ENCODE measurements at regions not wholly inside any gene's neighbourhood (a gene's known extent, or its start where the extent isn't known, plus 50 kb on each side); places are given as distances from the start of the nearest gene placed in this dataset.

GRCh38 chr12:114933428-114934160 is 249.6 kb upstream of the TBX3 start:
- no peak for DNase-seq (ENCODE audit: low spot score)
- TF ChIP-seq CTCF (IDR thresholded peaks at IDR 0.05; ENCODE audit: unreplicated experiment) = no peak
- H3K27ac Mint-ChIP-seq (ENCODE audit: unreplicated experiment) = no peak overlapping the region
- H3K27me3 Mint-ChIP-seq (ENCODE audit: unreplicated experiment) = peaks cover 2% of the 10 kb centered on the region
- no peaks in the 10 kb centered on the region for H3K36me3 Mint-ChIP-seq (ENCODE audit: low read depth, unreplicated experiment)
- H3K4me3 Mint-ChIP-seq (ENCODE audit: unreplicated experiment) = no peak overlapping the region
- no peaks in the 10 kb centered on the region for H3K9me3 Mint-ChIP-seq (ENCODE audit: unreplicated experiment)
- no peaks in the 10 kb centered on the region for H3K4me1 Mint-ChIP-seq (ENCODE audit: unreplicated experiment)

- Mint-ChIP-seq H3K36me3 (ENCODE audit: low read depth, unreplicated experiment) (no peaks in the 10 kb centered on the region), H3K4me3 (ENCODE audit: unreplicated experiment) (no peak overlapping the region), H3K9me3 (ENCODE audit: unreplicated experiment) (no peaks in the 10 kb centered on the region), H3K27me3 (ENCODE audit: unreplicated experiment) (no peaks in the 10 kb centered on the region), H3K27ac (ENCODE audit: unreplicated experiment) (no peak overlapping the region), H3K4me1 (ENCODE audit: unreplicated experiment) (no peaks in the 10 kb centered on the region)
- TF ChIP-seq CTCF (IDR thresholded peaks at IDR 0.05; ENCODE audit: unreplicated experiment) = no peak
- DNase-seq (ENCODE audit: low spot score) = no peak
Observed at GRCh38 chr12:114932806-114933205, 248.8 kb upstream of the TBX3 start.

GRCh38 chr12:114931025-114931424 is 247.1 kb upstream of the TBX3 start:
- TF ChIP-seq CTCF (IDR thresholded peaks at IDR 0.05; ENCODE audit: unreplicated experiment) = no peak
- no peak for DNase-seq (ENCODE audit: low spot score)
- Mint-ChIP-seq H3K4me3 (ENCODE audit: unreplicated experiment) (no peak overlapping the region), H3K27ac (ENCODE audit: unreplicated experiment) (no peak overlapping the region), H3K36me3 (ENCODE audit: low read depth, unreplicated experiment) (no peaks in the 10 kb centered on the region), H3K27me3 (ENCODE audit: unreplicated experiment) (no peaks in the 10 kb centered on the region), H3K4me1 (ENCODE audit: unreplicated experiment) (no peaks in the 10 kb centered on the region), H3K9me3 (ENCODE audit: unreplicated experiment) (no peaks in the 10 kb centered on the region)

DNA sequence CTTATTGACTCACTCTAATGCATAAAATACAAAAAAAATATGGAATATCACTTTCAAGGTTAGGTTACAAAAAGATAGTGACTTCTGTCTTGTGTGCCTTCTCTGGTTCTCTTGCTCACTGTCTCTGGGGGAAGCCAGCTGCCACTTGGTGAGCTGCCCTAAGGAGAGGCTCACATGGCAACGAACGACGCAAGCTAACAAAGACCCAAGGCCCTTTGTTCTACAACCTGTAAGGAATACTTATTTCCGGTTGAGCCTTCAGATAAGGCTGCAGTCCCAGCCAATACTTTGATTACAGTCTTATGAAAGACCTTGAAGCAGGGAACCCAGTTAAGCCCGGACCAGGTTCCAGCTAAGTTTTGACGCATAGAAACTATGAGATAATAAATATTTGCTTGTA is 242.4 kb upstream of the TBX3 start:
- DNase-seq (ENCODE audit: low spot score) = no peak
- Mint-ChIP-seq H3K9me3 (ENCODE audit: unreplicated experiment) (no peaks in the 10 kb centered on the region), H3K27me3 (ENCODE audit: unreplicated experiment) (no peaks in the 10 kb centered on the region), H3K4me1 (ENCODE audit: unreplicated experiment) (no peaks in the 10 kb centered on the region), H3K27ac (ENCODE audit: unreplicated experiment) (no peak overlapping the region), H3K4me3 (ENCODE audit: unreplicated experiment) (no peak overlapping the region), H3K36me3 (ENCODE audit: low read depth, unreplicated experiment) (no peaks in the 10 kb centered on the region)
- no peak for TF ChIP-seq CTCF (IDR thresholded peaks at IDR 0.05; ENCODE audit: unreplicated experiment)

- Mint-ChIP-seq H3K9me3 (ENCODE audit: unreplicated experiment) (no peaks in the 10 kb centered on the region), H3K27me3 (ENCODE audit: unreplicated experiment) (no peaks in the 10 kb centered on the region), H3K4me1 (ENCODE audit: unreplicated experiment) (no peaks in the 10 kb centered on the region), H3K27ac (ENCODE audit: unreplicated experiment) (no peak overlapping the region), H3K36me3 (ENCODE audit: low read depth, unreplicated experiment) (no peaks in the 10 kb centered on the region), H3K4me3 (ENCODE audit: unreplicated experiment) (no peak overlapping the region)
- TF ChIP-seq CTCF (IDR thresholded peaks at IDR 0.05; ENCODE audit: unreplicated experiment) = no peak
- no peak for DNase-seq (ENCODE audit: low spot score)
Observed at GRCh38 chr12:114924946-114925475, 241.0 kb upstream of the TBX3 start.
